Stimulated activated memory B cell treated with anti-CD40 and anti-IgM and Interleukin-4, amounts not matched to agents 10 μg/mL and 1 μg/mL and 100 μg/mL, for 72 hours (primary cell): ENCODE measurements at regions not wholly inside any gene's neighbourhood (a gene's known extent, or its start where the extent isn't known, plus 50 kb on each side); places are given as distances from the start of the nearest gene placed in this dataset.
"Not testable (repeated sequence)": the region's sequence is repeated elsewhere in the genome, so short reads cannot be mapped to it uniquely, and the experiment has no call there.

Experiments used
- ATAC-seq: fragments of 150-1000 bp; cut with Tn5 transposase; 2 replicates; pipeline ENCODE4 v1.10.0; 2021
- H3K27ac Mint-ChIP-seq: one replicate; pipeline ENCODE4 v1.8.0; 2022; ENCODE audit warnings: mild to moderate bottlenecking, mixed read lengths
- H3K27me3 Mint-ChIP-seq: one replicate; pipeline ENCODE4 v1.8.0; 2022; ENCODE audit warnings: mixed read lengths
- H3K36me3 Mint-ChIP-seq: one replicate; pipeline ENCODE4 v1.8.0; 2022; ENCODE audit warnings: mixed read lengths
- H3K4me1 Mint-ChIP-seq: one replicate; pipeline ENCODE4 v1.8.0; 2022; ENCODE audit warnings: mixed read lengths
- H3K4me3 Mint-ChIP-seq: one replicate; pipeline ENCODE4 v1.8.0; 2022; ENCODE audit warnings: mild to moderate bottlenecking, moderate library complexity, mixed read lengths
- H3K9me3 Mint-ChIP-seq: one replicate; pipeline ENCODE4 v1.8.0; 2022; ENCODE audit warnings: mixed read lengths

DNA sequence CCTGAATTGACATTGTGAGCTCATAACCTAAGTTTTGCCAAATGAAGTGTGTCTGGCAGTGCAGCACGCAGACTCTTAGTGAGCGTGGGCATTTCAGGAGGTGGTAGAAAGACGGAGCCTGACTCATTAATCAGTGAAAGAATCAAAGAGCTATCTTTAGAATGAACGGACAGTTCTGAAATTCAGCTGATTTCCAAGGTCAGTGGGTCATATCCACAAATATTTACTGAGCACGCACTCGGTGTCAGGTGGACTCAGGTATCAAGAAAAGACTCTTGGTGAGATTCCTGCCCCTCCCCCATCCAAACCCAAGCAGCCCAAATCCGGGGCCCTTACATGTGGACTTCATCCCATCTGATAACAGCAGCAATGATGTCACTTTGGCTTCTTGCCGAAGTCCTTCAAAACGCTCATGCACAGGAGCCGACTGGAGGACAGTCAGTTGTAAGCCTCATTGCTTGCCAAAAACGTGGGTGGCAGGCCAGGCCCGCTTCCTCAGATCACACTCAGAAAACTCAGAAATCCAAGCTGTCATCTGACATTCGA, 185.8 kb downstream of the HS3ST3A1 start:
- peaks cover 5% of the 10 kb centered on the region for H3K9me3 Mint-ChIP-seq
- H3K4me1 Mint-ChIP-seq: no peaks in the 10 kb centered on the region
- no peak overlapping the region for H3K4me3 Mint-ChIP-seq
- no peak overlapping the region for H3K27ac Mint-ChIP-seq
- no peaks in the 10 kb centered on the region for H3K36me3 Mint-ChIP-seq
- ATAC-seq: no peak
- H3K27me3 Mint-ChIP-seq: peaks cover 11% of the 10 kb centered on the region

- H3K36me3 Mint-ChIP-seq, ATAC-seq, H3K9me3 Mint-ChIP-seq, H3K27ac Mint-ChIP-seq, H3K4me1 Mint-ChIP-seq, H3K4me3 Mint-ChIP-seq: not testable (repeated sequence)
- peaks cover 11% of the 10 kb centered on the region for H3K27me3 Mint-ChIP-seq
These were observed 186.5 kb downstream of the HS3ST3A1 start for GRCh38 chr17:13415200-13415599.

DNA sequence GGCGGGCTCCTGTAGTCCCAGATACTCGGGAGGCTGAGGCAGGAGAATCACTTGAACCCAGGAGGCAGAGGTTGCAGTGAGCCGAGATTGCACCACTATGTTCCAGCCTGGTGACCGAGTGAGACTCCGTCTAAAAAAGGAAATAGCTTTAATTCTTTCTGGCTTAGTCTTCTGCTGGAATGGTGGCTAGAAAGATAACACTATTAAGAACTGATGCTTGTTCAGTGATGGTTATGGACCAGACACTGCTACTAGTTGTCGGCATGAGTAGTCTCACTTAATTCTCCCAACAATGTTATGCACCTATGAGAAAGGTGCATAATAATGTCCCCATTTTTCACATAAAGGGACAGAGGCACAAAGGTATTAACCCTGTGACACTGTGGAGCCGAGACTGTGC, 188.7 kb downstream of the HS3ST3A1 start:
- H3K27me3 Mint-ChIP-seq: peaks cover 11% of the 10 kb centered on the region
- H3K36me3 Mint-ChIP-seq: no peaks in the 10 kb centered on the region
- ATAC-seq: no peak
- H3K4me3 Mint-ChIP-seq: no peak overlapping the region
- no peaks in the 10 kb centered on the region for H3K4me1 Mint-ChIP-seq
- H3K9me3 Mint-ChIP-seq: peaks cover 5% of the 10 kb centered on the region
- no peak overlapping the region for H3K27ac Mint-ChIP-seq

DNA sequence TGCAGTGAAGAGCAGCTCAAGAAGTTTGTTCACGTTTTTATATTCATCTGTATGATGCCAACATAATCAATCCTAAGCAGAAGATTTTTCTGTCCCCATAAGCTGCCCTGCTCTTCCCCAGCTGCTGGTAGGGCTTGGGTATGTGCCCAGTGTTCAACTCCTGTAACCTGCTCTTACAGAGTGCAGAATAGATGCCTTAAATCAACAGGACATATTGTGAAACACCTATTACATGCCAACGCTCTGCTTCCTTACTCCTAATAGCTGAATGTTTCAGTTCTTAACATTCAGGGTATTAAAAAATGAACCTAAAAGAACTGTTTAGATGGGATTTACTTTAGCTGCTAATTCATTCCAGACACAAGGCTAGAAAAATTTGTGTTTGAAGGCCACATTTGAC, 190.9 kb downstream of the HS3ST3A1 start:
- no peaks in the 10 kb centered on the region for H3K36me3 Mint-ChIP-seq
- H3K4me1 Mint-ChIP-seq: no peaks in the 10 kb centered on the region
- no peak for ATAC-seq
- H3K9me3 Mint-ChIP-seq: peaks cover 2% of the 10 kb centered on the region
- H3K27me3 Mint-ChIP-seq: peaks cover 11% of the 10 kb centered on the region
- H3K27ac Mint-ChIP-seq: no peak overlapping the region
- no peak overlapping the region for H3K4me3 Mint-ChIP-seq

DNA sequence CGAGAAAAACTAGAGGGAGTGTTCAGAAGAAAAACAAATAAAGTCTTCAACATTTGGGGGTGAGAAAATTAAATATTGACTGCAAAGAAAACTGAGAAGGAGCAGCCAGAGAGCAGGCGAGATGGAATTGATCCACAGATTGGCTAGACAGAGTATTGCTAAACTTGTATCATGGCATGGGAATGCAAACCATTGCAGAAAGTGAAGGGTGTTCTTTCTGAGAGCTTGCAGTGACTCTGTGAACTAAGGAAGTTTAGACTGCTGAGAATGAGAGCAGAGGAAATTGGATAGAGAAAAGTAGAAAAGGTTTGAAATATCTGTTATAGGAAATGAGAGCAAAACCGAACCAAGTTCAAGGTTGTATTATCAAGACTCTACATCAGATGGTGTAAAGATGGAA, 191.5 kb downstream of the HS3ST3A1 start:
- no peak overlapping the region for H3K4me3 Mint-ChIP-seq
- H3K27ac Mint-ChIP-seq: no peak overlapping the region
- no peak for ATAC-seq
- no peaks in the 10 kb centered on the region for H3K4me1 Mint-ChIP-seq
- no peaks in the 10 kb centered on the region for H3K36me3 Mint-ChIP-seq
- peaks cover 7% of the 10 kb centered on the region for H3K27me3 Mint-ChIP-seq
- H3K9me3 Mint-ChIP-seq: peaks cover 2% of the 10 kb centered on the region

DNA sequence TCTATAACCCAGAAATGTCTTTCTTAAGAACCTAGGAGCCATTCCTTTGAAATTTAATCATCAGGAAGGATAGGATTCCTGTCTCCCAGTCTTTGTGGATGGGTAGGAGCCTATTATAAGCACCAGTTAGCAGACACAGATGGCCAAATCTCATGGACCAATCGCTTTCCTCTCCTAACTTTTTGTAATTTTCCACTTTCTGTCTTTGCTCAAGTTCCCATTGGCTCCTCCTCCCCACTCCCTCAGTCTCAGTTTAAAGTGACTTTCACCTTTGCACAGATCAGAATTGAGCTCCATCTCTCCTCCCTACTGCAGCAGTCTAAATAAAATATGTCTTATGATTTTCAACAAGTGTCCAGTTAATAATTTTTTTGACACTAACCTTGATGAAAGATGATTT, 192.3 kb downstream of the HS3ST3A1 start:
- Mint-ChIP-seq H3K9me3 (no peaks in the 10 kb centered on the region), H3K4me3 (no peak overlapping the region), H3K4me1 (no peaks in the 10 kb centered on the region), H3K36me3 (no peaks in the 10 kb centered on the region), H3K27me3 (no peaks in the 10 kb centered on the region), H3K27ac (no peak overlapping the region)
- no peak for ATAC-seq

DNA sequence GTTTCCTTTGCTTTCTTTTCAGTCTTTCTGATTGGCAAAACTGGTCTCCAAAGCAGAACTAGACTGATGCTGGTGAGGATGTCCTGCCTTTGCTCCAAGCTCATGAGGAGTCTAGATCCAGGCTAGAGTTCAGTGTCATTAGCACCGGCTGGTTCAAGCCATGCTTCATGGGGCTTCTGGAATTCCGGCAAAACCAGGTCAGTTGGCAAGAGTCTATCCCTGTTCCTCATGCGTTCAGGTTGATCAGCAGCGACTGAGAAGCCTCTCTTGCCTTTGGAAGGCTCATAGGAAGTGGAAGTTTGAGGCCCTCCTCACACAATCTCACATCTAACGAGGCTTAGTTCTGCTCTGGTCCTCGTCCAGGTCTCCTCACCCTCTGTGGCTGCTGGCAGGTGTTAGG, 194.3 kb downstream of the HS3ST3A1 start:
- H3K27me3 Mint-ChIP-seq: no peaks in the 10 kb centered on the region
- no peaks in the 10 kb centered on the region for H3K4me1 Mint-ChIP-seq
- H3K36me3 Mint-ChIP-seq: no peaks in the 10 kb centered on the region
- H3K27ac Mint-ChIP-seq: no peak overlapping the region
- ATAC-seq: no peak
- no peak overlapping the region for H3K4me3 Mint-ChIP-seq
- H3K9me3 Mint-ChIP-seq: no peaks in the 10 kb centered on the region

DNA sequence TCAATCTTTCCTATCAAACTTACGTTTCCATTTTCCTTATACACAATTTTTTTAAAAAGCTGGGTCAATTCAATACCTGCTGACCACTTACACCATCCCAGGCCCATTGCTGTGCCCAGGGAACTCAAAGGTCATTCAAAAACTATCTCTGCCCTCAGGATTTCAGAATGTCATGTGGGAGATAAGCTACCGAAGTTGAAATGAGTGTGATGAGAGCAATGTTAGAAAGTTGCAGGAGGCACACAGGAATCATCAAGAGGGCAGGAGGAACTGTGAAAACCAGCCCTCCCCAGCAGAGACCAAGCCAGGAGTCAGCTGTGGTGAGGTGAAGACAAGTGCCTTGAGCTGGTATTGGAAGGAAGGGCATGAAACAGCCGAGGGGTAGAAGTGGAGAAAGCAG, 195.9 kb downstream of the HS3ST3A1 start:
- Mint-ChIP-seq H3K27me3 (no peaks in the 10 kb centered on the region), H3K9me3 (no peaks in the 10 kb centered on the region), H3K4me3 (no peak overlapping the region)

DNA sequence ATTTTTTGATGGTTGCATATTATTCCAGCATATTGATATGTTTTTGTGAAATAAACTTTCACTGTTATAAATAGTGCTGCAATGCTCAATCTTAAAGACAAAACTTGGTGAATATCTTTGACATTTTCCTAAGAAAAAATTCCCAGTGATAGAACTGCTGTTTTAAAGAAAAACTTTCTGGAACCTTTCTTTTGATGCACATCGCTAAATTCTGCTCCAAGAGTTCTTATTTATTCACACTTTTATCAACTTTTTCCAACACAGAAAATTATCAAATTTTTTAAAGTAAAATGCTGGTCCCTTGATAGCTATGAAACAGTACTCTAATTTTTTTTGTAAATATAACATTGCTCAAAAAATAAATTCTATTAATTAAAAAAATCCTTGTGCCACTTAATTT, 196.6 kb downstream of the HS3ST3A1 start:
- Mint-ChIP-seq H3K9me3 (no peaks in the 10 kb centered on the region), H3K27me3 (no peaks in the 10 kb centered on the region), H3K4me3 (no peak overlapping the region), H3K27ac (no peak overlapping the region), H3K4me1 (no peaks in the 10 kb centered on the region), H3K36me3 (no peaks in the 10 kb centered on the region)
- ATAC-seq: no peak

More for the DNA sequence above, 195.9 kb downstream of the HS3ST3A1 start:
- H3K4me1 Mint-ChIP-seq: no peaks in the 10 kb centered on the region
- H3K27ac Mint-ChIP-seq: no peak overlapping the region
- H3K36me3 Mint-ChIP-seq: no peaks in the 10 kb centered on the region
- no peak for ATAC-seq

DNA sequence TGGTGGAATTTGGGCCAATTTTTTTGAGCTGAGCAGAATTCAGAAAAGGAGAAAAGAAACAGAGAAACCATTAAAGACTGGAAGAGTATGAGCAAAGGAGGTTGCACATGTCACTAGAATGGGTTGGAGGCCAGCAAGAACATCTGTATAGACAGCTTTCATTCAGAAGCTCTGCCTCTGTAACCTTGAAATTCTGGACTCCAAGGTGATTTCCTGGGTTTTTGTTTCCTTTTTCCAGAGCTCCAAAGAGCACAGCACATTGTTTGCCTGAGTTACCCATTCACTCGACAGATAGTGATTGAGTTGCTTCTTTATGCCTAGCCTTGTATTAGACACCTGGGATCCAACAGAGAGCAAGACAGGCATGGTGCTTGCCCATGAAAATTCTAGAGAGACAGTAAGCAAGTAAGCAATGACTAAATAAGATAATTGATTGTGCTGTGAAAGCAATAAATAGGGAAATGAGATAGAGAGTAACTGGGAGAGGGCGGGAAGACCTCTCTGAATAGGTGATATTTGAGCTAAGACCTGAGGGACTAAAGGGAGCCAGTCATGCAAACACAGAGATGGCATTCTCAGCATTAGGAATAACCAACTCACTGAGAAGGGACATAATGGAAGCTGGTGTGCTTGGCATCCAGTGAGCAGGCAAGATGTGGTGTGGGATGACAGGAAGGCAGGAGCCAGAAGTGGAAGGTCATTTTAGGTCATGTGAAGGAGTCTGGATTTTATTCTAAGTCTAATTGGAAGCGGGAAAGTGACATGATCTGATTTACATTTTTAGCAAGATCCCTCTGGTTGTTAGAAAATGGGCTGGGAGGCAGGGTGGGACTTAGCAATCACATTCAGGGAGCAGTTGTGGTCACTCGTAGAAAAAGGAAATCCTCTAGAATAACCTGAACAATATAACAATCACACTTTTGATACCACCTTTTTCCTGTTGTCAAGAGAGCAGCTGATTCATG, 197.5 kb downstream of the HS3ST3A1 start:
- H3K4me1 Mint-ChIP-seq: no peaks in the 10 kb centered on the region
- H3K36me3 Mint-ChIP-seq: no peaks in the 10 kb centered on the region
- no peaks in the 10 kb centered on the region for H3K27me3 Mint-ChIP-seq
- no peak for ATAC-seq
- H3K9me3 Mint-ChIP-seq: no peaks in the 10 kb centered on the region
- H3K27ac Mint-ChIP-seq: no peak overlapping the region
- H3K4me3 Mint-ChIP-seq: no peak overlapping the region

DNA sequence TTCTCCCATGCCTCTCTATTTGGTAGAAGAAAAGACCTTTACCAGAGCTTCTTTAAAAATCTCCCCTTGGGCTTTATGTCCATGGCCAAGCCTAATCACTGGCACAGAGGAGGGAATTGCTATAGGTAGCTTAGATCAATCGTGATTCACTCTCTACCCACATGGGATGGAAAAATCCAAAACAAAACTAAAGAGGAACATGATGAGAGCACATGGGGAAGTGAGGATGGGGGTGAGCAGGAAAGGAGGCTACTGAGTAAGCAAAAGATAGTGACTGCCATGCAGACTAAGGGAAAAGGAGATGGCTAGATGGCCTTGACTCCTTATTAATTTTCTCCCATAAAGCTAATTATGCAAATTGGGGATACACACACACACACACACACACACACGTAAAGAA, 201.2 kb downstream of the HS3ST3A1 start:
- H3K27ac Mint-ChIP-seq: no peak overlapping the region
- H3K9me3 Mint-ChIP-seq: no peaks in the 10 kb centered on the region
- no peaks in the 10 kb centered on the region for H3K27me3 Mint-ChIP-seq

GRCh38 chr17:13398853-13399252, 202.9 kb downstream of the HS3ST3A1 start:
- Mint-ChIP-seq H3K4me1 (no peaks in the 10 kb centered on the region), H3K4me3 (no peak overlapping the region), H3K27me3 (no peaks in the 10 kb centered on the region), H3K36me3 (no peaks in the 10 kb centered on the region), H3K27ac (no peak overlapping the region), H3K9me3 (no peaks in the 10 kb centered on the region)
- no peak for ATAC-seq

More for the DNA sequence above, 201.2 kb downstream of the HS3ST3A1 start:
- H3K4me3 Mint-ChIP-seq: no peak overlapping the region
- no peaks in the 10 kb centered on the region for H3K4me1 Mint-ChIP-seq
- H3K36me3 Mint-ChIP-seq: no peaks in the 10 kb centered on the region
- no peak for ATAC-seq

DNA sequence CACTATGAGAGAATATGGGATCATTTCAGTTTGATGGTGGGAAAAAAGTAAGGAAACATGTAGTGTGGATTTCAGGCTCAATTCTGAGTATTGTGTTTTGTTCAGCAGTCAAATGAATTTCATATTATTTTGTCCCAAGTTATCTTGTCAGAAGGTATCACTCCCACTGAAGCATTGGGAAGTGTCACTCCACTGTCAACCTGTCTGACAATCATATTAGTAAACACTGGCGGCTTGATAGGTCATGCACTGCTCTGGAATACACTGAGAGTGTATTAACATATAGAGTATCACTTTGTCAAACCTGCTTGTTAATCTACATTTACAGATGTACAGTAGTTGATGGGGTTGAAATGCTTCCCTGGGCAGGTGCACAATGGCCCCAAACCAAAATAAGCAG, 203.6 kb downstream of the HS3ST3A1 start:
- Mint-ChIP-seq H3K27me3 (no peaks in the 10 kb centered on the region), H3K9me3 (no peaks in the 10 kb centered on the region), H3K4me1 (no peaks in the 10 kb centered on the region), H3K27ac (no peak overlapping the region), H3K36me3 (no peaks in the 10 kb centered on the region), H3K4me3 (no peak overlapping the region)
- ATAC-seq: no peak

GRCh38 chr17:13395862-13396261, 205.9 kb downstream of the HS3ST3A1 start:
- H3K27ac Mint-ChIP-seq: no peak overlapping the region
- no peaks in the 10 kb centered on the region for H3K27me3 Mint-ChIP-seq
- no peaks in the 10 kb centered on the region for H3K9me3 Mint-ChIP-seq
- no peaks in the 10 kb centered on the region for H3K36me3 Mint-ChIP-seq
- no peak for ATAC-seq
- no peaks in the 10 kb centered on the region for H3K4me1 Mint-ChIP-seq
- H3K4me3 Mint-ChIP-seq: no peak overlapping the region

- ATAC-seq: no peak
- no peaks in the 10 kb centered on the region for H3K9me3 Mint-ChIP-seq
- no peaks in the 10 kb centered on the region for H3K36me3 Mint-ChIP-seq
- no peak overlapping the region for H3K27ac Mint-ChIP-seq
- H3K4me1 Mint-ChIP-seq: no peaks in the 10 kb centered on the region
- H3K4me3 Mint-ChIP-seq: no peak overlapping the region
- no peaks in the 10 kb centered on the region for H3K27me3 Mint-ChIP-seq
These were observed 206.4 kb downstream of the HS3ST3A1 start for GRCh38 chr17:13395346-13395745.
